ENCODE measurements at regions not wholly inside any gene's neighbourhood (a gene's known extent, or its start where the extent isn't known, plus 50 kb on each side); places are given as distances from the start of the nearest gene placed in this dataset.

- DNase-seq (ENCODE audit: extremely low spot score, insufficient read length, low read depth): no peak
- no peak for FAIRE-seq
Observed at GRCh38 chr7:21191321-21192073, 236.4 kb upstream of the SP4 start.

GRCh38 chr7:21192657-21193056 is 235.2 kb upstream of the SP4 start:
- DNase-seq (ENCODE audit: extremely low spot score, insufficient read length, low read depth) (no peak), FAIRE-seq (no peak)

DNA sequence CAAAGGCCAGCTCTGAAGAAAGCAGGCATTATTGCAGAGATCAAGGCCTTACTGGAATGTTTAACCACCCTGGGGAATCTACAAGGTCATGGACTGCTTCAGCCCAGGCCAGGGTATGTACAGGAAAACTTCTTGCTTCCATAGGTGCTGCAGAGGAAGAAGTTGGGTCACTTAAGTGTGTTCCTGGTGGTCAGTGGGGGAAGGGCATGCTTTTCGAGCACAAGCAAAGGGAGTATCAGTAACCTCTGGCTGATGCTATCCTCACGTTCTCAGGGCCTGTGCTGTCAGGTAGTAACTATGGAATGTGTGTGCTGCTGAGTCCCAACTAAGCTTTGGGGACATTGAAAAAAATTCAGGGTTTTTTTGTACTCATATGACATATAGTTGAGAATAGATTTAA is 234.0 kb upstream of the SP4 start:
- DNase-seq (ENCODE audit: extremely low spot score, insufficient read length, low read depth) (no peak), FAIRE-seq (no peak)

- DNase-seq (ENCODE audit: extremely low spot score, insufficient read length, low read depth) (no peak), FAIRE-seq (no peak)
Observed at GRCh38 chr7:21194936-21195335, 232.9 kb upstream of the SP4 start.

DNA sequence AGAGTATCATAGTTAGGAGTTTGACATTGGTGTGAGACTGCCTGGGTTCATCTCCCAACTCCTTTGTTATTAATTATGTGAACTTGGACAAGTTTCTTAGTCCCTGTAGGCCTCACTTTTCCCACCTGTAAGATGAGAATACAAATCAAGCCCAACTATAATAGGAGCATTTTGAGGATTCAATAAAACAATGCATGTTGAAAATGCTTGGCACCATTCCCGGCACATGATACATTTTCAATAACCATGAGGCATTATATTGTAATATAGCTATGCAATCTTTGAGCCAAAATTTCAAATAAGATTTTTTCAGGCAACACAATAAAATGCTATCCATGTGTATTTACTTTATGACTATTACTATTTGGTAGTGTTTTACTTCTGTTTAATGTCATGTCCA is 229.0 kb upstream of the SP4 start:
- FAIRE-seq: no peak

DNA sequence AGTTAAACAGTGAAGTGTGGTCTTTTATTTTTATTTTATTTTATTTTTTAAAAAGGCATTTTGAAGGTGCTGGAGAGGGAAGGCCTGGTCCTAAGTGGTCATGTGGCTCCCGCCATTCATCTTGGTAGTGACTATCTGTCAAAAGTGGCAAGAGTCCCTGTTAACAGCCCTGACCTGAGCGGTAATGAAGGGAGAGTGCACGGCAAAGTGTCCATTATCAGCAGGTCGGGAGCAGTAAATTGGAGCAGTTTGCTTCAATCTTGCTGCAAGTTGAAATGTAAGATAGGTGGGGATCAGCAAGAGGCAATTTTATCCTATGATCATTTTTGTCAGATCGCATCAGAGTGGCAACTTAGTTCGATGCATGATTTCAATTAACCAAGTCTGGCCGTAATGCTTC is 227.4 kb upstream of the SP4 start:
- FAIRE-seq: no peak
- DNase-seq (ENCODE audit: extremely low spot score, insufficient read length, low read depth): no peak

More for the DNA sequence above, 229.0 kb upstream of the SP4 start:
- DNase-seq (ENCODE audit: extremely low spot score, insufficient read length, low read depth): no peak

DNA sequence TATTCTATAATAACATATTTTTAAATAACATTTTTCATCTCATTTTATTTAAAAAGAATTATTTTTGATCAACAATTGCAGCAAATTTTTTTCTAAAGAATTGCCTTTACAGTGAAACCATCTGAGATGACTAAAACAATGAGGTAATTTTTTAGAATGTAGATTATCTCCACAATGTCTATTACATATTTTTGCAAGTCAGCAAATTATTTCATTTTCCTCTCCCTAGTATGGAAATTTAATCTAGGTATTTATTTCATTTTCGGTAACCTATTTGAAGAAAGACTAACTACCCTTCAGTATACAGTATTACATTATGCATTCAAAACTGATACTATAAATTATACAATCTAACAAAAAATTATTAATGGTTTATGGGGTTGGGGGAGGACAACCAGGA is 213.2 kb upstream of the SP4 start:
- FAIRE-seq: no peak
- DNase-seq (ENCODE audit: extremely low spot score, insufficient read length, low read depth): no peak

DNA sequence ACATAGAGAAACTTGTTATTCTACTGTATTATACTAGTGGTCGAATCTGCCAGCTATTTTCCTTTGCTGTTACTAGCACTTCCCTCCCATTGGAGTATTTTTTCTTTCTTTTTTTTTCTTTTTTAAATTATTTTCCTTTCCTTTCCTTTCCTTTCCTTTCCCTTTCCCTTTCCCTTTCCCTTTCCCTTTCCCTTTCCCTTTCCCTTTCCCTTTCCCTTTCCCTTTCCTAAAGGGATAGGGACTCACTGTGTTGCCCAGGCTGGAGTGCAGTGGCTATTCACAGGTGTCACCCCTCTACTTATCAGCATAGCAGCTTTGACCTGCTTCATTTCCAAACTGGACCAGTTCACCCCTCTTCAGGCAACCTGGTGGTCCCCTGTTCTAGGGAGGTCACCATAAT is 212.6 kb upstream of the SP4 start:
- DNase-seq (ENCODE audit: extremely low spot score, insufficient read length, low read depth) (no peak), FAIRE-seq (no peak)

DNA sequence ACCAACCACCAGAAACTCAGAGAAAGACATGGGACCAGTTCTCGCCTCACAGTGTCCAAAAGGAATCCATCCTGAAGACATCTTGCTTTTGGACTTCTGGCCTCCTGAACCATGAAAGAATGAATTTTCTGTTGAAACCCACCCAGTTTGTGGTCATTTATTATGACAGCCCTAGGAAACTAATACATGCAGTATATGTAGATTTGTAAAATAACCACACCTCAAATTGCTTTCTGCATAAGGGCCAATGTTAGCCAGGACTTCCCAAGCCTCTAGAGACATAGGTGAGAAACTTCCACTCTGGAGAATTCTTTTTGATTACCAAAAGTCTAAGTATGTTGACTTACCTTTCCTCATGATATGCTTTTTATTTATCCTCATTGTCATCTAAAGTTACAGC is 210.5 kb upstream of the SP4 start:
- DNase-seq (ENCODE audit: extremely low spot score, insufficient read length, low read depth): no peak
- FAIRE-seq: no peak

DNA sequence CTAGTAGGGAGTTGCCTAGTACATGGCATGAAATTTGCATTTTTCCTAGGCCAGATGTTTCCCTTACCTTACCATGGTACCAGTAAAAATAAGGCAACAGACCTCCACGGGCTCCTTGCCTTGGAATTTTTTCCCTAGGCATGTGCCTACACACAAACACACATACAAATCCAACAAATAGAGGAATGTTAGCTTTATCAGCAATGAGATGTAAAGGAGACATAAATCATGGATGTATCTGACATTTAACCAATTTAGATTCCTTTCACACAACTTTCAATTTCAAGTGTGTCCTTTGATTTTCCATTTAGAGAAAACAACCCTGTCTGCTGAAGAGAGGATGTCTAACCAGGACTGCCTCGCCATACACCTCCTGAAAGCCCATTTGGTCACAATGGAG is 209.7 kb upstream of the SP4 start:
- FAIRE-seq: no peak

GRCh38 chr7:21221130-21221529 is 206.8 kb upstream of the SP4 start:
- DNase-seq (ENCODE audit: extremely low spot score, insufficient read length, low read depth) (no peak), FAIRE-seq (no peak)

More for the DNA sequence above, 209.7 kb upstream of the SP4 start:
- no peak for DNase-seq (ENCODE audit: extremely low spot score, insufficient read length, low read depth)

DNA sequence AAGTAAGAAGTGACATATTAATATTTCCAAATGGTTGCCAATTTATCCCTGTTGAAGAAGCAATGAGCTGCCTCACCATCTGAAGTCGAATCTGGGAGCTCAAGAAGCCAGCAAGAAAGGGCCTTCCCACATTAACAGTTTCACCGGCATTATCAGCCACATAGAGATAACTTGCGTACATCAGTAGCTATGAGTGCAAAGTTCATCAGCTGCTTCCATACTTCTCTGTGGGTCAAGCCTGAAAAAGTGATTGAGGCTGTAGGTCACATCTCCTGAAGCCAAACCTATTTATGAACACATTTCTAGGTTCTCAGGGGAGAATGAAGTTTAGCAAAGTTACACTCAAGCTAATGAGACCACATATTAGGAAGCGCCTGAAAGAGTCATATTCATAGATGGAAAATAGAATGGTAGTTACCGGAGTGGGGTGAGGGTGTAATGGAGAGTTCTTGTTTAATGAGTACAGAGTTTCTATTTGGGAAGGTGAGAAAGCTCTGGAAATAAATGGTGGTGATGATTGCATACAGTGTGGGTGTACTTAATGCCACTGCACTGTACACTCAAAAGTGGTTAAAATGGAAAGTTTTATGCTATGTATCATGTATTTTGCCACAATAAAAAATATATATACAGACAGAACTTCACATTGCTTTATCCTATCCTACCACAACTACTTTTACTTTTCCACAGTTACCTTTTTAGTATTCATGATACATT is 189.3 kb upstream of the SP4 start:
- no peak for DNase-seq (ENCODE audit: extremely low spot score, insufficient read length, low read depth)
- no peak for FAIRE-seq

GRCh38 chr7:21243265-21243664 is 184.6 kb upstream of the SP4 start:
- DNase-seq (ENCODE audit: extremely low spot score, insufficient read length, low read depth) (no peak), FAIRE-seq (no peak)

- DNase-seq (ENCODE audit: extremely low spot score, insufficient read length, low read depth): no peak
- no peak for FAIRE-seq
Observed at GRCh38 chr7:21251151-21251800, 176.6 kb upstream of the SP4 start.

DNA sequence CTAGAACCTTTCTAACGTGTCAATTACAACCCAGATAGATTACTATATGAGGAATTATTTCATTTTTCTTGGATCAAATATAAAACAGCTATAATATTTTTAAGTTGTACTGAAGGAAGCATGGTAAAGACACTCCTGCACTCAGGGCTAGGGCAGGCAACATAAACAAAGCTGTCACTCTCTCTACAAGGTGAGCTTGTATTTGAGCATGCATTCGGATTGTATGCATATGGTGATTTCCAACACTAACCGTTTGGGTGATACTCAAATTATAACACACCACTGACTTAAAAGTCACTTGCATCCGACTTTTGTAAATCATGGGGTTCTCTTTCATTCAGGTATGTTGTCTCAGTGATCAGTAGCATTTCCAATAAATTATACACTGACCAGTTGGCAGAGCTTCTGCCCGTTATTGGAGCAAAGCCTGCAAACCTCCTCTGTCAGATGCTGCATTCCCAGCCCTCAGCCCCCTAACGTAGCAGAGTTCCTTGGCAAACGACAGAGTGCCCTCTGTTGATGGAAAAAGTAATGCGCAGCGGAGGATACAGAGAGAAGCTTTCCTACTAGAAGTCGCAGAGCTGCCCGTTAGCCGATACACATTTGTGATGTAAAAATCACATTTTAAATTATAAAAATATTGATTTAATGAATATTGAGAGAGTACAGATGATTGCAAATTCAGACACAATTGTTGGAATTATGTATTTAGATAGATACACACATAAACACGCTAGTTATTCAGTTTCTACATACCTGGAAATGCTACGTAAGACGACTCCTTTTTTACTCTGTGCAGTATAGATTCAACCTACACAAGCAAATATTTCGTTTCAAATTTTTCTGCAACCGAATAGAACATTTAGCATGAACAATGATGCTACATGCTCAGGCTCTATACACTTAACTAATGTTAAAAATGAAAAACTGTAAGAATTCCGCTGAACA is 173.9 kb upstream of the SP4 start:
- peak; percentile 2 for DNase-seq (ENCODE audit: extremely low spot score, insufficient read length, low read depth)
- peak; percentile 47 for FAIRE-seq

- no peak for FAIRE-seq
Observed at GRCh38 chr7:21256310-21256877, 171.5 kb upstream of the SP4 start.

GRCh38 chr7:21260939-21261338 is 166.9 kb upstream of the SP4 start:
- no peak for FAIRE-seq
- DNase-seq (ENCODE audit: extremely low spot score, insufficient read length, low read depth): no peak

More at GRCh38 chr7:21256310-21256877, 171.5 kb upstream of the SP4 start:
- DNase-seq (ENCODE audit: extremely low spot score, insufficient read length, low read depth): peak; percentile 2

- FAIRE-seq (peak; percentile 79), DNase-seq (ENCODE audit: extremely low spot score, insufficient read length, low read depth) (peak; percentile 17)
Observed at GRCh38 chr7:21261627-21262594, 166.0 kb upstream of the SP4 start.

GRCh38 chr7:21269021-21269420 is 158.9 kb upstream of the SP4 start:
- no peak for DNase-seq (ENCODE audit: extremely low spot score, insufficient read length, low read depth)
- FAIRE-seq: no peak
